ENCODE measurements at regions not wholly inside any gene's neighbourhood (a gene's known extent, or its start where the extent isn't known, plus 50 kb on each side); places are given as distances from the start of the nearest gene placed in this dataset.

GRCh38 chr2:568639-569235 lies 108.5 kb downstream of the TMEM18 start:
- Mint-ChIP-seq H3K27ac (ENCODE audit: unreplicated experiment) (peak overlapping the region; percentile 99), H3K27me3 (ENCODE audit: unreplicated experiment) (no peaks in the 10 kb centered on the region), H3K4me3 (ENCODE audit: unreplicated experiment) (peak overlapping the region; percentile 55), H3K36me3 (ENCODE audit: unreplicated experiment) (peaks cover 8% of the 10 kb centered on the region), H3K9me3 (ENCODE audit: unreplicated experiment) (peaks cover 15% of the 10 kb centered on the region), H3K4me1 (ENCODE audit: unreplicated experiment) (peaks cover 46% of the 10 kb centered on the region)
- DNase-seq (ENCODE audit: extremely low spot score, unreplicated experiment) = no peak
- TF ChIP-seq, protein P1, sequence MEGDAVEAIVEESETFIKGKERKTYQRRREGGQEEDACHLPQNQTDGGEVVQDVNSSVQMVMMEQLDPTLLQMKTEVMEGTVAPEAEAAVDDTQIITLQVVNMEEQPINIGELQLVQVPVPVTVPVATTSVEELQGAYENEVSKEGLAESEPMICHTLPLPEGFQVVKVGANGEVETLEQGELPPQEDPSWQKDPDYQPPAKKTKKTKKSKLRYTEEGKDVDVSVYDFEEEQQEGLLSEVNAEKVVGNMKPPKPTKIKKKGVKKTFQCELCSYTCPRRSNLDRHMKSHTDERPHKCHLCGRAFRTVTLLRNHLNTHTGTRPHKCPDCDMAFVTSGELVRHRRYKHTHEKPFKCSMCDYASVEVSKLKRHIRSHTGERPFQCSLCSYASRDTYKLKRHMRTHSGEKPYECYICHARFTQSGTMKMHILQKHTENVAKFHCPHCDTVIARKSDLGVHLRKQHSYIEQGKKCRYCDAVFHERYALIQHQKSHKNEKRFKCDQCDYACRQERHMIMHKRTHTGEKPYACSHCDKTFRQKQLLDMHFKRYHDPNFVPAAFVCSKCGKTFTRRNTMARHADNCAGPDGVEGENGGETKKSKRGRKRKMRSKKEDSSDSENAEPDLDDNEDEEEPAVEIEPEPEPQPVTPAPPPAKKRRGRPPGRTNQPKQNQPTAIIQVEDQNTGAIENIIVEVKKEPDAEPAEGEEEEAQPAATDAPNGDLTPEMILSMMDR (IDR thresholded peaks at IDR 0.05) = no peak

DNA sequence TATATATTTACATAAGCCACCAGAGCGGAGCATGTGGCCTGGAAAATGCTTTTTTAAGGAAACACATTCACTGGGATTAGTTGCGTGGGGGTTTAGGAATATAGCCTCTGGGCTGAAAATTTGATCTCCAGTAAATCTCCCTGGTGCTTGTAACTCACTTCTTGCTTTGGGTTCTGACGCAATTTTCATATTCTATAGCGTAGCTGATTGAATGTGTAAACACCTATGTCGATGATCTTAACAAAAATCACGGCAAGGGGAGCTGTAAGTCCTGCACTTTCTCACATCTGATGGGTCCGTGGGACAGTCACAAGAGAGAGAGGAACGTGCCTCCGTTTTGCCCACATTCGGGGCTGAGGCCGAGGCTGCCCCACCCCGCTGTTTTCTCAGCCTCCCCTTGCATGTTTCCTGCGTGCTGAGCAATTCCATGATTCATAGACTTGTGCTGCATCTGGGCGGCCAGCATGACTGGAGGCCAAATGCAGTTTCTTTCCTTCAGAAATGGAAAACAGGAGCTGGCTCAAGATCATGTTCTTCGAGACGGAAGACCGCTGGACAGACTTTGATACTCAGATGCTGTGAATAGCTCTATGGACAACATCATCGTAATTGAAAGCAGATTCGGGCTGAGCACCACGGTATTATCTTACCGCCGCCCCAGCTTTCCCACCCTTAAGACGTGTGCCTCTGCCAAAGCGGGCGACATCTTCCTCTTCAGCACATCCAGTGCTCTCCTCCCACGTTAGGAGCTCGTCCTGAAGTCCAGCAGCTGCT lies 109.2 kb downstream of the TMEM18 start:
- peak overlapping the region; percentile 55 for H3K4me3 Mint-ChIP-seq (ENCODE audit: unreplicated experiment)

GRCh38 chr2:567496-567864 lies 109.7 kb downstream of the TMEM18 start:
- H3K36me3 Mint-ChIP-seq (ENCODE audit: unreplicated experiment) = peaks cover 8% of the 10 kb centered on the region
- peak overlapping the region; percentile 99 for H3K27ac Mint-ChIP-seq (ENCODE audit: unreplicated experiment)

More for the DNA sequence above, 109.2 kb downstream of the TMEM18 start:
- peak overlapping the region; percentile 99 for H3K27ac Mint-ChIP-seq (ENCODE audit: unreplicated experiment)
- TF ChIP-seq, protein P1 (IDR thresholded peaks at IDR 0.05) = no peak
- DNase-seq (ENCODE audit: extremely low spot score, unreplicated experiment) = peak; percentile 91
- H3K27me3 Mint-ChIP-seq (ENCODE audit: unreplicated experiment) = no peaks in the 10 kb centered on the region
- peaks cover 8% of the 10 kb centered on the region for H3K36me3 Mint-ChIP-seq (ENCODE audit: unreplicated experiment)
- peaks cover 15% of the 10 kb centered on the region for H3K9me3 Mint-ChIP-seq (ENCODE audit: unreplicated experiment)
- H3K4me1 Mint-ChIP-seq (ENCODE audit: unreplicated experiment) = peaks cover 40% of the 10 kb centered on the region

GRCh38 chr2:566379-567313 lies 110.6 kb downstream of the TMEM18 start:
- peaks cover 44% of the 10 kb centered on the region for H3K4me1 Mint-ChIP-seq (ENCODE audit: unreplicated experiment)
- H3K27me3 Mint-ChIP-seq (ENCODE audit: unreplicated experiment) = peaks cover 2% of the 10 kb centered on the region
- H3K4me3 Mint-ChIP-seq (ENCODE audit: unreplicated experiment) = no peak overlapping the region
- H3K36me3 Mint-ChIP-seq (ENCODE audit: unreplicated experiment) = peaks cover 6% of the 10 kb centered on the region
- H3K27ac Mint-ChIP-seq (ENCODE audit: unreplicated experiment) = peak overlapping the region; percentile 99
- peaks cover 7% of the 10 kb centered on the region for H3K9me3 Mint-ChIP-seq (ENCODE audit: unreplicated experiment)
- DNase-seq (ENCODE audit: extremely low spot score, unreplicated experiment) = no peak
- TF ChIP-seq, protein P1 (IDR thresholded peaks at IDR 0.05) = no peak

More at GRCh38 chr2:567496-567864, 109.7 kb downstream of the TMEM18 start:
- H3K27me3 Mint-ChIP-seq (ENCODE audit: unreplicated experiment) = no peaks in the 10 kb centered on the region
- TF ChIP-seq, protein P1 (IDR thresholded peaks at IDR 0.05) = no peak
- peaks cover 39% of the 10 kb centered on the region for H3K4me1 Mint-ChIP-seq (ENCODE audit: unreplicated experiment)
- H3K9me3 Mint-ChIP-seq (ENCODE audit: unreplicated experiment) = peaks cover 15% of the 10 kb centered on the region
- H3K4me3 Mint-ChIP-seq (ENCODE audit: unreplicated experiment) = peak overlapping the region; percentile 55
- DNase-seq (ENCODE audit: extremely low spot score, unreplicated experiment) = no peak
